Left lobe of liver (tissue), 2 donors: ENCODE measurements at regions not wholly inside any gene's neighbourhood (a gene's known extent, or its start where the extent isn't known, plus 50 kb on each side); places are given as distances from the start of the nearest gene placed in this dataset.
A peak's percentile ranks its signal among the peaks of the same experiment; 100 is the strongest.

Experiments used
- ATAC-seq: fragments of 200-7000 bp; cut with Tn5 transposase; one replicate; pipeline ENCODE4 v1.9.1; 2020; ENCODE audit warnings: mild to moderate bottlenecking, moderate library complexity
- DNase-seq: peaks from one replicate; pipeline ENCODE4 v3.0.0-alpha.2; 2020; ENCODE audit warnings: low spot score
- donor health status: DM: no; HTN: no; CAD: no; lungs with moderate emphysema.
- donor health status: DM: no; HTN: yes; CAD: no.

DNA sequence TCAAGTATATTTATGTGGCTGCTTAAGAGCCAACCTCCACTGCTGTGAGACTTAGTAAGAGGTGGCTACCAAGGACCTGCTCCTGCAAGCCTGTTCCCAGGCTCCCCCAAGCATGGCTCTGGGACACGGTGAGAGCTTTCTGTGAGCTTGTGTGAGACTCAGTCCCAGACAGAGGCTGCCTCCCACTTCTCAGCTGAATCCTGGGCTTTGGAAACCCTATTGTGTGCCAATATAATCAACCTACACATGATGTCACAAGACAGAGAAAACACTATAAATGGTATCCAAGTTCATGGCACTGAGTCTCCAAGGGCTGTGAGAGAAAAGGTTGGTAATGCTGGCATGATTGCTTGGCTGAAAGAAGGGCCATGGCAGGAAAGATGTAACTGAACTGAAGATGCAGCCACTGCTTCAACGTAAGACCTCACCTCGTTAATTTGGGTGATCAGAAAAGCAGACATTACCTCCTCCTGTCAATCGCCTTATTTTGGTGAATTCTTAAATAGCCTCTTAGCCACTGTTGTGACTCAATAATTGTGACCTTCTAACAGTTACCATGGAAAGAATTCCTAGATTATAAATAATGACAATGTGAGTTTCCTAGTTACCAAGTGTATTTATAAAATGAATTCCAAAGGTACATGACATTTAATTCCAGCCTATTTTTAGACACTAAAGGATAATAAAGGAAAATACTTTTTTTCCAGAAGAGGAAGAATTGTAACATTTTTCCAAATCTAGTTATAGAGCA is 332.0 kb downstream of the IRS2 start:
- ATAC-seq (no peak), DNase-seq (no peak)

DNA sequence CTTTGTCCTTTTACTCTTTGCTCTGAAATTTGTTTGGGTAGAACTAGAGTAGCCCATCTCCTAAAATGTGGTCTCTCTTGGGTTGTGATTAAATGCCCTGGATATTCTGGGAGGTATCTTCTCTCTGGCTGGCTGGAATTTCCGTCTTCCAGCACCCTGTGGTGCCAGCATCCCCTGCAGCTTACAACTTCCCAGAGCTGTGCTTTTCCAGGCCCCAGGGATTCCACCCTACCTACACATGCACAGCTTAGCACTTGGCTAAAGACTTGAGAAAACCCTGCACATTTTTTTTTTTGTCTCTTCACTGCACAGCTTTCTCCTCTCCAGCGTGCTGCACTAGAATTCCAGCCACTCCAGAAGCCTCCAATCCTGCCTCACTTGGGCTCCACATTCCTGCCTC is 334.7 kb downstream of the IRS2 start:
- DNase-seq (no peak), ATAC-seq (no peak)

GRCh38 chr13:109448629-109449028 is 337.8 kb downstream of the IRS2 start:
- no peak for DNase-seq
- ATAC-seq: no peak

DNA sequence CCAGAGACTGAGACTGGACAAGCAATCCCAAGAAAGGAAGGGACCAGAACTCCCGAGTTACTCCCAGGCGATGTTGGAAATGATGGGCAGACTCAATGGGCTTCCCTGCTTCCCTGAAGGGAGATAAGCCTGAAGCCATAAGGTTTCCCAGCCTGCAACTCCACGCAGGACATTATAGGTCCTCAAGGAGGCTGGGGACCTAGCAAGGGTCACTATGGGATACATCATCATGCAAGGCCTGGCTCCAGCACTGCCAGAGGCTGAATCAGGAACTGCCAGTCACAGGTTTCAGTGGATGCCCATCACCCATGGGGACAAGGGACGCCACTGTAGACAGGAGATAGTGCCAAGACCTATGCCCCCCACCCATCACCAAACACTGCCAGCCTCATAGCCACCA is 338.7 kb downstream of the IRS2 start:
- ATAC-seq: no peak
- DNase-seq: no peak

- DNase-seq (no peak), ATAC-seq (no peak)
Measured at GRCh38 chr13:109440320-109440719, 346.1 kb downstream of the IRS2 start.

GRCh38 chr13:109439813-109440212 is 346.6 kb downstream of the IRS2 start:
- ATAC-seq (no peak), DNase-seq (no peak)

DNA sequence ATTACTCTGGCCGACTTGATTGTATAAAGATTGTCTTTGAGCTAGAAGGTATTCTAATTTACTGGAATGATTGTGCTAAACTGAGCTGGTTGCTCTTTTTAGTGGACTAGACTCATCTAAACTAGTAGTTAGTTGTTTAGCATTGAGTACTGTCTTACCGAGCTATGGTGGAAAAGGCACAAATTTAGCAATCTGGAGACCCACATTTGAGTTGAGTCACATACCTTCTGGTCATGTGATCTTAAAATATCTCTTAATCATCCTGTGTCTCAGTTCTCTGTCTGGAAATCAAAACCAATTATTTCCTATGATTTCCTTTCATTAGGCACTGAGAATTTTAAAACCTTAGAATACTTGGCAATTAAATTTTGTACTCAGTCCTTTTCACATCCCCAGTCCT is 349.5 kb downstream of the IRS2 start:
- ATAC-seq (no peak), DNase-seq (no peak)

DNA sequence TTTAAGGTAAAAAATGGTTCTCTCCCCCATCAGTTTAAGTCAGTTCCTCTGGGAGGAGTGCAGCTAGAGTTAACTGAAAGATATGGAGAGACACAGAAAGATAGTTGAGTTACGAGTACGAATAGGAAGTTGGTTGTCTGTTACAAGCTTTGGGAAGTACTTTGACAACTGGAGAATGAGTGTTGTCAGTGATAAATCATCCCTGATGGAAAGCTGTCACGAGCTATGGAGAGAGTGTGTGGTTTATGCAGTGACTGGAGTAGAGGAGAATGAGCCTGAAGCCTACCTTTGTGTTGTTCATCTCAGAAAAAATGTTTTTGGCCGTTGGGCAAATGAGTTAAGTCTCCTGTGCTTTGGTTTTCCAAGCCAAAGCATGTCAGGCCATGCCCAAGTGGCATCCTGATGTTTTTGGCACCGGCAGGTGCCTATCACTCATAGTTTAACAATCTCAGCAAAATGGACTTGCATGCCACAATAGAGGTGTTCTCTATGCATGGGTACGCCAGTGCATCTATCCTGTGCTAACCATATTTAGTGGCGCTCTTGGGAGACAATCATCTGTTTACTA is 350.2 kb downstream of the IRS2 start:
- ATAC-seq (no peak), DNase-seq (no peak)

DNA sequence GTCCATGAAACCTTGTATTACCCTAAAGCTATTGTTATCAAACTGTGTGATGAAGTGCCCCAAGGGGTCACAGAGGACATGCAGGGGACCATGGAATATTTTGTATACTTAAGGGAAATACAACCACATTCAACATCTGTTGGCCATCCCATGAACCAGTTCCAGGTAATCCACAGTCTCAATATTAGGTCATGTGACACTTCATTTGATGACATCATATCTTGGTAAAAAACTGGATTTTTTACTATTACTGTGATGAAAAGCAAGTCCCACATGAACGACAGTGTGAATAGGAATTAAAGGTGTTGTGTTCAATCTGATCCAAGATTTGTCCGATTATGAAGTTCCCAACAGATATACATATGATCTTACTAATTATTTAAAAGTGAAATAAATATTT is 355.2 kb downstream of the IRS2 start:
- DNase-seq (no peak), ATAC-seq (no peak)

GRCh38 chr13:109428146-109428545 is 358.2 kb downstream of the IRS2 start:
- ATAC-seq: no peak
- DNase-seq: no peak

DNA sequence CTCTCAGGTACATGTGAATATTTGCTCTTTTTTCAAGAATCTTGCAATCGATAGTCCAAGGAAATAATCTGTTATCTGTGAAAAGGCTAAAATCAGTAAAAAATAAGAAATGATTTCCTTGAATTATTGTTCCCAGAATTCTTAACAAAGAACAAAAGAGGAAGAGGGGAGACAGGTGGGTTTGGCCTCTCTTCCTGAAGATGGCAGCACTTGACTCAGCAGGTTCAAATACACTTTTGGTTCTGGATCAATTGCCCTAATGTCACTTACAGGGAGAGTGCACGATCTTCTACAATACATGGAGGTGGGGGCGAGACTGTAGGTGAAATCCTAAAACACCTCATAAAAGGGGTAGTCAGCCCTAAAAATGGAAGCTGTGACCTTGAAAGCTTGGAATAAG is 358.7 kb downstream of the IRS2 start:
- DNase-seq (no peak), ATAC-seq (peak; percentile 84)

GRCh38 chr13:109427148-109427547 is 359.2 kb downstream of the IRS2 start:
- no peak for DNase-seq

GRCh38 chr13:109426690-109426990 is 359.7 kb downstream of the IRS2 start:
- ATAC-seq (no peak), DNase-seq (no peak)

More at GRCh38 chr13:109427148-109427547, 359.2 kb downstream of the IRS2 start:
- no peak for ATAC-seq

DNA sequence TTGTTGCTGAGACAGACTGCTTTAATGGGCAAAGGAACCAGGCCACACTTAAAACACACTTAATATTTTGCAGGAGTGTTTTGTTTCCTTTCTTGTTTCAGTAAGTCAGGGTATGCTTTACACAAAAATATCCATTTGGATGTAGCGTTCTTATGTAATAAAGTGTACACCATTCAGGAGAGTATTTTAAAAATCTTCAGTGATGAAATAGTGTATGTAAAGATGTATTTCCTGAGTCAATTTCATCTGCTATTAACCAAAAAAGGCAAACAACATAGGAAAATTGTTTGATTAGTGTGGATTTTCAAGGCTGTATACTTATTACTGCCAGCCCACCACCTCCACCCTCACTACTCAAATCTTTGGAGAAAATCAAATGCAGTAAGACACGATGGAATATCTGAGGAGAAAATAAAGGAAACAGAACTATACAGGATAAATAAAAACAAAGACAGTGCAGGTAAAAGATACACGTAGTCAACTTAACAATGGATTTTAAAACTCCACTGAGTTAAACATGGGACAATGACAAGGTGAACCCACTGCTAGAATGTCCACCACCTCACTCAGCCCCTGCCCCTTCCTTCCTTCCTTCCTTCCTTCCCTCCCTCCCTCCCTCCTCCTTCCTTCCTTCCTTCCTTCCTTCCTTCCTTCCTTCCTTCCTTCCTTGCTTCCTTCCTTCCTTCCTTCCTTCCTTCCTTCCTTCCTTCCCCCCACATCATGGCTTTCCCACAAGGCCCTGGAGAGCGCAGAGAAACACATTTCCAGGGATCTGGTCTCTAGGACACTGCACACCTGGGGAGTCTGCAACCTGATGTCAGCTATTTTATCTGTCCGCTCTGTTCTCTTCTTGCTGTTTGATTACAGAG is 360.3 kb downstream of the IRS2 start:
- ATAC-seq (no peak), DNase-seq (no peak)

DNA sequence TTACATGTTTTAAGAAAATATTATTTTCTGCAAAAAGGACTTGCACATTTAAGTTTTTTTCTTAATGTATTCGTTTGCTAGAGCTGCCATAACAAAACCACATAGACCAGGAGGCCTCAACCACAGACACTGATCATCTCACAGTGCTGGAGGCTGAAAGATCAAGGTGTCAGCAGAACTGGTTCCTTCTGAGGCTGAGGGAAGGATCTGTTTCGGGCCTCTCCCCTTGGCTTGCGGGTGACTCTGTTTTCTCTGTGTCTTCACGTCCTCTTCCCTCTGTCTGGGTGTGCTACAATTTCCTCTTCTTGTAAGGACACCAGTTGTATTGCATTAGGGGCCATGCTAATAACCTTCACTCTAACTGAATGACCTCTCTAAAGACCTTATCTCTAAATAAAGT is 364.2 kb downstream of the IRS2 start:
- ATAC-seq: peak; percentile 35
- no peak for DNase-seq

GRCh38 chr13:109419896-109420295 is 366.5 kb downstream of the IRS2 start:
- ATAC-seq: no peak
- no peak for DNase-seq

DNA sequence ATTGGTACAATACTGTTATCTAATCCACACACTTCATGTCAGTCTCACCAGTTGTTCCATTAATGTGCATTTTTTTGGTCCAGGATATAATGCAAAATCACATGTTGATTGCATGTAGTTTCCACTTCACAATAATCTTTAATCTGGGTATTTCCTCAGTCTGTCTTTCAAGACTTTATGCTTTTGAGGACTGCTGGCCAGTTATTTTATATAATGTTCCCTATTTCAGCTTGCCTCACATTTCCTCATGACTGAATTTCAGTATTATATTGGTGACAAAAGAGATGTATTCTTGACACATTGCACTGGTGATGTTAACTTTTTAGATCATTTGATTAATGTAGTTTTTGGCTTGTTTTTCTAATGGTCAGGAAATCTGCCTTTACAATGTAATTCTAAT is 368.3 kb downstream of the IRS2 start:
- ATAC-seq (no peak), DNase-seq (no peak)

DNA sequence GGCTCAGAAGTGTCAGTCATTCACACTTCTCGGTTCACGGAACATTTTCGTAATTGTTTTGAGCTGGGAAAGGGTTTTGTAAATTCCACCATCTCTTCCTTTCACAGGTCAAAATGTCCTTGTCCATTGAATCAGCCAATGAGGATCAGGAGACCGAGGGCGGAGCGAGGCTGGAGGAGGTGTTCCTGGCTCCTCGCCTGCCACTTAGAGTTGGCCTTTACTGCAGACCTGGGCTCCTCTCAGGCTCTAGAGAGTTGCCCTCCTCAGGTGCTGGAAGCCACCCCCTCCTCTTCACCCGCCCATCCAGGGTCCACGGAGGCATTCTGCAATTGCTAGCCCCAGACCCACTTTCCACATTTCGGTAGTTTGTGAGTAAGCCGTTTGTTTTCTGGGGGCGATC is 370.4 kb downstream of the IRS2 start:
- no peak for ATAC-seq
- no peak for DNase-seq

- DNase-seq (no peak), ATAC-seq (no peak)
Measured at GRCh38 chr13:109415057-109415456, 371.3 kb downstream of the IRS2 start.

- ATAC-seq: peak; percentile 80
Measured at GRCh38 chr13:109412283-109412901, 374.0 kb downstream of the IRS2 start.

DNA sequence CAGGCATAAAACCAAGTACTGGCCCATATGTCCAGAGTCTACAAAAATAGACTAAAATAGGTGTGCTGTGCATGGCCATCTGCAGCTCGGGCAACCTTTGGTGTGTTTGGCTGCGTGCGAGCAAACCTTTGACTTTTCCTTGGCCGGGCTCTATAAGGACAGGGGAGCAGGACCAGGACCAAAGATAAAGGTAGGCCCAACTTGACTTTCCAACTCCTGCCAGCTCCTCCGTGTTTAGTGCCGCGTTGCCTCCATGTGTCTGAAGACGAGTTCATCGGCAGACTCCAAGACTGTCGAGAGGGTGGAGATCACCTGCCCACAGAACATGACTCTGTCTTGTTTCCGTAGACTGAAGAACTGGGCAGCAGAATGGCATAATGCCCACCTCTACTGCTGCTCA is 375.5 kb downstream of the IRS2 start:
- ATAC-seq (no peak), DNase-seq (no peak)

More at GRCh38 chr13:109412283-109412901, 374.0 kb downstream of the IRS2 start:
- peak; percentile 74 for DNase-seq
